Activated CD4-positive, alpha-beta memory T cell treated with anti-CD3 and anti-CD28 coated beads for 36 hours (primary cell): ENCODE measurements at regions not wholly inside any gene's neighbourhood (a gene's known extent, or its start where the extent isn't known, plus 50 kb on each side); places are given as distances from the start of the nearest gene placed in this dataset.
A peak's percentile ranks its signal among the peaks of the same experiment; 100 is the strongest.

Experiments
- CTCF ChIA-PET: fragments of 350-600 bp; sonication (Branson Sonifier 250); formaldehyde crosslinking; loops from one replicate; lab custom pipeline; 2021; ENCODE audit warnings: antibody characterized with exemption, inconsistent platforms; lab: Charles Lee
- POLR2A ChIA-PET: fragments of 350-600 bp; sonication (Branson Sonifier 250); formaldehyde crosslinking; loops from one replicate; lab custom pipeline; 2021; ENCODE audit warnings: antibody characterized with exemption; lab: Charles Lee
- DNase-seq: peaks from one replicate; pipeline ENCODE4 v3.0.0-alpha.2; 2020
- H3K27ac Mint-ChIP-seq: one replicate; pipeline ENCODE4 v1.8.0; 2021; ENCODE audit warnings: mixed read lengths
- H3K27me3 Mint-ChIP-seq: one replicate; pipeline ENCODE4 v1.8.0; 2021; ENCODE audit warnings: mixed read lengths
- H3K36me3 Mint-ChIP-seq: one replicate; pipeline ENCODE4 v1.8.0; 2021; ENCODE audit warnings: mixed read lengths
- H3K4me1 Mint-ChIP-seq: one replicate; pipeline ENCODE4 v1.8.0; 2021; ENCODE audit warnings: low read depth, mixed read lengths
- H3K4me3 Mint-ChIP-seq: one replicate; pipeline ENCODE4 v1.8.0; 2021; ENCODE audit warnings: mild to moderate bottlenecking, mixed read lengths
- H3K9me3 Mint-ChIP-seq: one replicate; pipeline ENCODE4 v1.8.0; 2021; ENCODE audit warnings: mixed read lengths
- intact Hi-C: fragments of 100-400 bp; cut with micrococcal nuclease; formaldehyde crosslinking; loops from one replicate; pipeline ENCODE4 v1.15.1; 2023

GRCh38 chr1:60296794-60297193 lies 223.2 kb upstream of the C1orf87 start:
- Mint-ChIP-seq H3K4me1 (no peaks in the 10 kb centered on the region), H3K9me3 (no peaks in the 10 kb centered on the region), H3K27me3 (no peaks in the 10 kb centered on the region), H3K27ac (no peak overlapping the region), H3K36me3 (no peaks in the 10 kb centered on the region), H3K4me3 (no peak overlapping the region)
- ChIA-PET CTCF (no interaction called here), POLR2A (no interaction called here)
- DNase-seq, result no peak
- intact Hi-C loops, result no loop called here

- POLR2A ChIA-PET, result no interaction called here
- intact Hi-C loops, result no loop called here
- Mint-ChIP-seq H3K4me3 (no peak overlapping the region), H3K9me3 (no peaks in the 10 kb centered on the region), H3K27ac (no peak overlapping the region), H3K4me1 (no peaks in the 10 kb centered on the region), H3K27me3 (no peaks in the 10 kb centered on the region), H3K36me3 (no peaks in the 10 kb centered on the region)
- no peak for DNase-seq
- CTCF ChIA-PET, result no interaction called here
These were observed 218.6 kb upstream of the C1orf87 start for GRCh38 chr1:60292140-60292539.

DNA sequence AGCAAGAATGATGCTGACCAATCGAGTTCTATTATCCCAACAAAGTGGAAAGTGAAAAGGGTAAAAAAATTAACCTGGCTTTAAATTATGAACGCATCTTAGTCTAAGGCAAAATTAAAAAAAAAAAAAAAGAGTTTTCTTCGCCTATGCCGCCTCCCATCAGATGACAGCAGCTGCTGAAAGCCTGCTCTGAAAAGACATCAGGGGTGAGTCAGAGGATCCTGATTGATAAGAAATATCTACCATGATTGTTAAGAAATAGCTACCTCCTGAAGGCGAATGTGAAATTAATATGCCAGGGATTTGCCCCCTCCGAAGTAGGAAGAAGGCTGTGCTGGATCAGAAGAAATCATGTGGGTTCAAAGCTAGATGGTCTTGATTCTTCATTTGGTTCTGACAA lies 216.8 kb upstream of the C1orf87 start:
- no peaks in the 10 kb centered on the region for H3K9me3 Mint-ChIP-seq
- no peaks in the 10 kb centered on the region for H3K4me1 Mint-ChIP-seq
- no peaks in the 10 kb centered on the region for H3K36me3 Mint-ChIP-seq
- H3K4me3 Mint-ChIP-seq, result no peak overlapping the region
- DNase-seq, result no peak
- POLR2A ChIA-PET, result no interaction called here
- no peaks in the 10 kb centered on the region for H3K27me3 Mint-ChIP-seq
- CTCF ChIA-PET, result no interaction called here
- H3K27ac Mint-ChIP-seq, result no peak overlapping the region
- intact Hi-C loops, result no loop called here

- DNase-seq, result no peak
- H3K27ac Mint-ChIP-seq, result no peak overlapping the region
- H3K9me3 Mint-ChIP-seq, result no peaks in the 10 kb centered on the region
- ChIA-PET CTCF (no interaction called here), POLR2A (no interaction called here)
- H3K36me3 Mint-ChIP-seq, result no peaks in the 10 kb centered on the region
- intact Hi-C loops, result no loop called here
- no peaks in the 10 kb centered on the region for H3K4me1 Mint-ChIP-seq
- no peaks in the 10 kb centered on the region for H3K27me3 Mint-ChIP-seq
- H3K4me3 Mint-ChIP-seq, result no peak overlapping the region
These were observed 214.0 kb upstream of the C1orf87 start for GRCh38 chr1:60287536-60287935.

DNA sequence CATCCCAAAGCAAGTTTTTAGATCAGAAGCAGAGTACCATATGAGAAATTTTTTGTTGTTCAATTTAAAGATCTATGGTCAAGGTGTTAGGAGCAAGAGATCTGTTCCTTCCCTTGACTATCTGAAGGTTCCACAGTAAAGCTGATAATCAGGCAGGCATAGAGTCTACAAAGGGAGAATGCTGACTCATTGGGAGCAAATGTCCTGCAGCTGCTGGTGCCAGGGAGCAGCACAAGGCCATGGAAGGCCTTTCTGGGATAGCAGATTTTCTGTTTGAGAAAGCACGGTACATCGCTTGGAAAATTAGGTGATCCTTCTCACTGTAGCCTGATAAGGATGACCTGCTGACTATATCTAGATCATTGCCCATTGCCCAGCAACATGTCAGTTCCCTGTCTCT lies 210.1 kb upstream of the C1orf87 start:
- no peaks in the 10 kb centered on the region for H3K9me3 Mint-ChIP-seq
- peaks cover 3% of the 10 kb centered on the region for H3K4me1 Mint-ChIP-seq
- no peak for DNase-seq
- no peak overlapping the region for H3K27ac Mint-ChIP-seq
- intact Hi-C loops, result no loop called here
- no peak overlapping the region for H3K4me3 Mint-ChIP-seq
- POLR2A ChIA-PET, result no interaction called here
- H3K36me3 Mint-ChIP-seq, result no peaks in the 10 kb centered on the region
- CTCF ChIA-PET, result interaction anchor here (1.0 kb wide), 1 partner anchor 1170 kb away, joined by 4 read pairs; no protein-coding TSS in a partner anchor
- H3K27me3 Mint-ChIP-seq, result no peaks in the 10 kb centered on the region

DNA sequence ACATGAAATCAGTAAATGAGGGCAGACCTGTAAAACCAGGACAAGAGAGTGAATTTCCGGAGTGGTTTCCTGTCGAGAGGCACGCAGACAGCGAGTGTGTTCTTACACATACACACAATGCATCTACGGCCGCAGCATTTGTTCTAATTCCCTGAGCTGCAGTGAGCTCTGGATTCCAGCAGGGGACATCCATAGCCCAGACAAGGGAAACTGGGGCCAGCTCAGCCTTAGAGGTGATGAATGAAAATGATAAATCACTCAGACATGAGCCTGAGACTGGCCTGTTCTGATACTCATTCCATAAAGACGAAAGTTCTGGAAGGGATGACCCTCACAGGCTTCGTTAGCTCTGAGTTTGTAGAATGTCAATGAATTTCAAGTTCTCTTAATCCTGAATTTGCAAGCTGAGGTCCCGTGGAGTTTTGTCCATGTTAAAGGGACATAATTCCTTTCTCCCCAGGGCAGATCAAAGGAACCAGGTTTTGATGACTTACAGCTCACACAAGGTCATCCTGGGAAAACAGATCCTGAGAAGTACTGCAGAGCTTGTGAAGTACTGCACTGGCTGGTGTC lies 207.9 kb upstream of the C1orf87 start:
- intact Hi-C loops, result loop anchor here (2.0 kb wide), 1 partner anchor 761 kb away; no protein-coding TSS in a partner anchor
- no peak overlapping the region for H3K4me3 Mint-ChIP-seq
- POLR2A ChIA-PET, result no interaction called here
- H3K27me3 Mint-ChIP-seq, result no peaks in the 10 kb centered on the region
- H3K4me1 Mint-ChIP-seq, result peaks cover 3% of the 10 kb centered on the region
- peak; percentile 36 for DNase-seq
- H3K9me3 Mint-ChIP-seq, result no peaks in the 10 kb centered on the region
- CTCF ChIA-PET, result interaction anchor here (0.6 to 1.1 kb wide), 5 partner anchors 12 to 910 kb away, joined by 3 read pairs; no protein-coding TSS in a partner anchor
- no peaks in the 10 kb centered on the region for H3K36me3 Mint-ChIP-seq
- no peak overlapping the region for H3K27ac Mint-ChIP-seq

DNA sequence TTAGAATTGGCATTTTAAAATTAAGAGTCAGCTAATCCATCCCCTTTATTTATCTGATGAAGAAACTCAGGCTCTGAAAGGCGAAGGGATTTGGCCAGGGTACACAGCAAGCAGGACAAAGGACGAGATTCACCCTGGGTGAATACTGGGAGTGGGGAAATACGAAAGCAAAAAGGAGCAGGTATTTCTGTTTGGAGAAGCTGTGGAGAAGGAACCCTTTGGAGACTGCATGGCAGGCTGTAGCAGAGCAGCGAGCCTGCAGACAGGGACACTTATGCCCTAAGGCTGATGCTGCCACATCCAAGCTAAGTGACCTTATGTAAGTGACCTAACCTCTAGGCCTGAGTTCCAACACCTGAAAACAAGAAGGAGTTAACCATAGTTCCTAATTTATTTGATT lies 207.2 kb upstream of the C1orf87 start:
- H3K4me3 Mint-ChIP-seq, result no peak overlapping the region
- H3K27me3 Mint-ChIP-seq, result no peaks in the 10 kb centered on the region
- H3K4me1 Mint-ChIP-seq, result peaks cover 3% of the 10 kb centered on the region
- DNase-seq, result no peak
- ChIA-PET CTCF (interaction anchor here (0.6 to 1.1 kb wide), 3 partner anchors 12 to 769 kb away, joined by 3 read pairs; no protein-coding TSS in a partner anchor), POLR2A (no interaction called here)
- H3K27ac Mint-ChIP-seq, result no peak overlapping the region
- intact Hi-C loops, result loop anchor here (2.0 kb wide), 1 partner anchor 762 kb away; no protein-coding TSS in a partner anchor
- no peaks in the 10 kb centered on the region for H3K36me3 Mint-ChIP-seq
- no peaks in the 10 kb centered on the region for H3K9me3 Mint-ChIP-seq

GRCh38 chr1:60280256-60280655 lies 206.7 kb upstream of the C1orf87 start:
- intact Hi-C loops, result loop anchor here (2.0 kb wide), 1 partner anchor 763 kb away; no protein-coding TSS in a partner anchor
- no peak for DNase-seq
- H3K27me3 Mint-ChIP-seq, result no peaks in the 10 kb centered on the region
- H3K36me3 Mint-ChIP-seq, result no peaks in the 10 kb centered on the region
- POLR2A ChIA-PET, result no interaction called here
- H3K4me3 Mint-ChIP-seq, result no peak overlapping the region
- H3K27ac Mint-ChIP-seq, result no peak overlapping the region
- no peaks in the 10 kb centered on the region for H3K9me3 Mint-ChIP-seq
- peaks cover 3% of the 10 kb centered on the region for H3K4me1 Mint-ChIP-seq
- CTCF ChIA-PET, result interaction anchor here (1.2 kb wide), 1 partner anchor 1573 kb away, joined by 3 read pairs; no protein-coding TSS in a partner anchor

DNA sequence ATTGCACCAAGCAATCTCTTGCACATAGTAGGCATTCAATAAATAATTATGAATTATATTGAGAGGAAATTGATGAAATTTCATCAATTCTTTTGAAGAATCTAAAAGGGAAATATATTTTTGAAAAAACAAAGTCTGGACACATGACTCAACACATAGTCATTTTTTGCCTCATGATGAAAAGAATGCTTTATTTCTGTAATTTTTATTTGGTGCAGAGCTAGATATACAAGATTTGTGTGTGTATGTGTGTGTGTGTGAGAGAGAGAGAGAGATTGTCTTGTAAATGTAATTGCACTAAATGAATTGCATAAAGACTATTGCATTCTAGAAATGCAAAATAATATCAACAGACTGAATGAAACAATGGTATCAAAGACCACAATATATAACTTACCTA lies 206.2 kb upstream of the C1orf87 start:
- H3K27me3 Mint-ChIP-seq, result no peaks in the 10 kb centered on the region
- H3K36me3 Mint-ChIP-seq, result no peaks in the 10 kb centered on the region
- H3K4me3 Mint-ChIP-seq, result no peak overlapping the region
- H3K4me1 Mint-ChIP-seq, result peaks cover 3% of the 10 kb centered on the region
- H3K27ac Mint-ChIP-seq, result no peak overlapping the region
- CTCF ChIA-PET, result interaction anchor here (1.2 kb wide), 1 partner anchor 1574 kb away, joined by 3 read pairs; no protein-coding TSS in a partner anchor
- no peaks in the 10 kb centered on the region for H3K9me3 Mint-ChIP-seq
- intact Hi-C loops, result loop anchor here (2.0 kb wide), 1 partner anchor 763 kb away; no protein-coding TSS in a partner anchor
- POLR2A ChIA-PET, result no interaction called here
- DNase-seq, result no peak

DNA sequence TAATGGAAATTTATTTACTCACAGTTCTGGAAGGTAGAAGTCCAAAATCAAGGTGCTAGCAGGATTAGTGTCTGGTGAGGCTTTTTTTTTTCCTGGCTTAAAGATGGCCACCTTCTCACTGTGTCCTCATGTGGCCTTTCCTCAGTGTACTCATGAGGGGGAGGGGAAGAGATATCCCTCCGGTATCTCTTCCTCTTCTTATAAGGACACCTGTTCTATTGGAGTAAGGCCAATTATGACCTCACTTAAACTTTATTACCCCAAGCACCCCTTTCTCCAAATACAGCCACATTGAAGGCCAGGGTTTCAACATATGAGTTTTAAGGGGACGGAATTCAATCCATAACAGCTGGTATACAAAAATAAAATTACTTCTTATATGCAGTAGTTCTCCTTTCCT lies 203.7 kb upstream of the C1orf87 start:
- Mint-ChIP-seq H3K27ac (no peak overlapping the region), H3K36me3 (no peaks in the 10 kb centered on the region), H3K27me3 (no peaks in the 10 kb centered on the region), H3K4me1 (peaks cover 3% of the 10 kb centered on the region), H3K9me3 (no peaks in the 10 kb centered on the region), H3K4me3 (no peak overlapping the region)
- ChIA-PET CTCF (no interaction called here), POLR2A (no interaction called here)
- DNase-seq, result no peak
- intact Hi-C loops, result no loop called here

- ChIA-PET POLR2A (no interaction called here), CTCF (no interaction called here)
- Mint-ChIP-seq H3K4me3 (no peak overlapping the region), H3K36me3 (no peaks in the 10 kb centered on the region), H3K27ac (no peak overlapping the region), H3K9me3 (peaks cover 3% of the 10 kb centered on the region), H3K4me1 (no peaks in the 10 kb centered on the region), H3K27me3 (no peaks in the 10 kb centered on the region)
- no peak for DNase-seq
- intact Hi-C loops, result no loop called here
These were observed 201.1 kb upstream of the C1orf87 start for GRCh38 chr1:60274422-60275290.

DNA sequence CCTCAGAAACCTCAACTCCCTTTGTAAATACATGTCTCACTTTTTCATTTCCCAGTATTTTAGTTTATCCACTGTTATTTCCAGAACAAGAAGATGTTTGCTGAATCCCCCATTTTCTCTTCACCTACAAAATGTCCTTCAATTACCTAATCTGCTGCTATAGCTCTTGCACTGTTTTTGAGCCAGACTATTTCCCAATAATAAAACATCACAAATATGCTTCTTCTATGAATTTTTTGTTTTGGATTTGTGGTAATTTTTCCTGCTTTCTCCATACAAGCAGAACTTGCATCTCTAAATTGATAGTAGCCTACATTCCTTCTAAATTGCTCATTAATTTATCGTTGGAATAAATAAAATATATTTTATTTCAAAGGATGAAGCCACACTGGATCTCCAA lies 199.6 kb upstream of the C1orf87 start:
- Mint-ChIP-seq H3K4me1 (no peaks in the 10 kb centered on the region), H3K27ac (no peak overlapping the region), H3K36me3 (no peaks in the 10 kb centered on the region), H3K9me3 (peaks cover 3% of the 10 kb centered on the region), H3K4me3 (no peak overlapping the region), H3K27me3 (no peaks in the 10 kb centered on the region)
- ChIA-PET CTCF (no interaction called here), POLR2A (no interaction called here)
- intact Hi-C loops, result no loop called here
- no peak for DNase-seq
